Stomach (tissue), 4 donors: ENCODE measurements at regions not wholly inside any gene's neighbourhood (a gene's known extent, or its start where the extent isn't known, plus 50 kb on each side); places are given as distances from the start of the nearest gene placed in this dataset.

Experiments used
- CTCF ChIP-seq, 7 experiments: fragments of 450-650 bp in 4 of 7; fragments of 200-600 bp in 3 of 7; sonication (generic) in 3 of 7; IDR thresholded peaks; one replicate each; pipeline ENCODE4 v1.5.1; 2016 to 2019; ENCODE audit warnings: antibody characterized with exemption in 7 of 7, control low read depth in 2 of 7, mild to moderate bottlenecking in 1 of 7
- EP300 ChIP-seq: sonication (generic); formaldehyde crosslinking; IDR thresholded peaks from one replicate; pipeline ENCODE4 v1.6.1; 2017; ENCODE audit warnings: antibody characterized with exemption
- POLR2A ChIP-seq, 4 donors: fragments of 450-650 bp; IDR thresholded peaks; one replicate each; pipeline ENCODE4 v1.6.1; 2016; ENCODE audit warnings: antibody characterized with exemption in 4 of 4, control low read depth in 2 of 4, mild to moderate bottlenecking in 1 of 4, moderate library complexity in 1 of 4
- POLR2AphosphoS5 ChIP-seq, 3 donors: sonication (generic); formaldehyde crosslinking; IDR thresholded peaks; one replicate each; pipeline ENCODE4 v1.6.1; 2016; ENCODE audit warnings: antibody characterized with exemption in 3 of 3

- TF ChIP-seq CTCF (IDR thresholded peaks at IDR 0.05) (no peak), EP300 (no peak), POLR2A (IDR thresholded peaks at IDR 0.05) (no peak), POLR2AphosphoS5 (IDR thresholded peaks at IDR 0.05) (no peak)
Measured at GRCh38 chr4:23070848-23071570, 378.3 kb downstream of the GBA3 start.
